LHCN-M2 (cell line): ENCODE measurements at regions not wholly inside any gene's neighbourhood (a gene's known extent, or its start where the extent isn't known, plus 50 kb on each side); places are given as distances from the start of the nearest gene placed in this dataset.
"Not testable (repeated sequence)": the region's sequence is repeated elsewhere in the genome, so short reads cannot be mapped to it uniquely, and the experiment has no call there.

Experiments
- DNase-seq: peaks from one replicate; pipeline ENCODE4 v3.0.0-alpha.2; 2012; ENCODE audit warnings: low read depth

- no peak for DNase-seq
These were observed 93.7 kb downstream of the OAT start for GRCh38 chr10:124324856-124325632.

GRCh38 chr10:124324451-124324850 lies 94.3 kb downstream of the OAT start:
- DNase-seq, result no peak

GRCh38 chr10:124323806-124324205 lies 94.9 kb downstream of the OAT start:
- DNase-seq, result no peak

GRCh38 chr10:124323111-124323725 lies 95.5 kb downstream of the OAT start:
- no peak for DNase-seq

DNA sequence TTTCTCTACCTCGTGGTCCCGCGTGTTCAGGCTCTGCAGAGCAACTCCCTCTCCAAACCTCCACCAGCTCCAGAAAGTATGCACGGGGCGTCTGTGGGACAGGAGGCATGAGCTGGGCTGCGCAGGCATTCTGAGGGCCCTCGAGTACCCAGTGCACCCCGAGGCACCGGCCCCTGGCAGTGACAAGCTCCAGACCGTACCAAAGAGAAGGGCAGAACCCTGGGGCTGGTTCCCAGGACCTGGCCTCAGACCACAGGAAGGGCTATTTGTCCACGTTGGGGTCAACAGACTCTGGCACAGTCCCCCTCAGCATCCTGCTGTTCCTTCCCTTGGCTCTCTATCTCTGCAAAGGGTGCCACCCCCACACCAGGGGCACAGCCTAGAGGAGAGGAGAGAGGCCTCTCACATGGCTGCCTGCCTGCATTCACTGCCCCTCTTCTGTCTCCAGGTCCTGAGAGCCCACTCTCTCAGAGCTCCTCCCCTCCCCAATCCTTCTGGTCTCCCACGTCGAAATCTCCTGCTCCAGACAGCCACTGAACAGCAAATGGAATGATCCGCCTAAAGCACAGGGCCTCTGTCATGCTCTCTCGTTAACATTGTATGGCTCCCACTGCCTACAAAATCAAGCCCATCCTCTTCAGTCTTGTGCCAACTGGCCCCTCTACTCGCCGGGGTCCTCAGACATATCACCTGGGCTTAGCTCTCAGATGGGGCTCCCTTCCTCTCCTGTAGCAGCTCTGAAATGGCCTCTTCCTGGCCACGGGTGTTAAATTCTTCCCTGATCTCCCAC lies 96.3 kb downstream of the OAT start:
- DNase-seq, result no peak

- DNase-seq, result no peak
These were observed 97.2 kb downstream of the OAT start for GRCh38 chr10:124321433-124322089.

DNA sequence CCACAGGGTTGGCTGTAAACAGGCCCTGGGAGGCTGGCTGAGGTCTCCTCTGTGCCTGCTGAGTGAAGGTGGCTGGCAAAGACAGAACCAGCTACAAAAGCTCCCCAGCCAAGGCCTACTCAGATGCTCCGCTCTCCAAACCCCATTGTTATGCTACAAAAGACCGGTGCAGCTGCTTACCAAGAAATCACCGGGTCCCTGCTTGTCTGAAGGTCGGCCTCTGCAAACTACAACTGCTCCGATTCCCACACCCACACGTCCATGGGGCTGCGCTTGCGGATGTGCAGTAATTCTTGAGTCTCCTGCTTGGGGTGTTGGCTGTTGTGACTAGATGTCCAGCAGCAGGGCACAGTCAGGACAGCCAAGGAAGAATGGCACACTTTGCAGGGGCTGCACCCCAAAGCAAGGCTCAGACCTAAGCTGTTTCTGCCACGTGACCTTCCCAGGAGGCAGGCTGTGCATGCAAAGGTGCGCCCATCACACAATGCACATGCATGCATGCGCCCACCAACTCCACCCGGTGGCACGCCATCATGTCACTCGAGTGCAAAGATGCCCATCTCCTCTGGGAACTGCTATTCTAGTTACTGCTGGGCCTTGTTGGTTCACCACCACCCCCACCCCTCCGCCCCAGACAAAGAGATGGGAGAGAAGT lies 97.8 kb downstream of the OAT start:
- DNase-seq, result no peak

DNA sequence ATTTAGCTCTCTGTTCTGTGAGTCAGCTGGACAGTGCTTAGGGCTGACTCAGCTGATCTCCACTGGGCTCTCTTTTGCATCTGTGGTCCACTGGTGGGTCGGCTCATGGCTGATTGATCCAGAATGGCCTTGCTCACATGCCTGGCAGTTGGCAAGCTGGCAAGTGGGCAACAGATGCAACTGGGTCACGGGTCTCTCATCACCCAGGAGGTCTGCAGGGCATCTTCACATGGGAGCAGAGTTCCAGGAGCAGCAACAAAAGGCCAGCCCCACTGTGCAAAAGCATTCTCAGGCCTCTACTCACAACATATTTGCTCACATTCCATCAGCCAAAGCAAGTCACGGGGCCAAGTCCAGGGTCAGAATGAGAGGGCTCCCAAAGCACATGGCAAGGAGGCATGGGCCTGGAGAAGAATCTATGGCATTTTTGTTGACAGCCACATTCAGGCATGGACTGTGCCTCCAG lies 98.8 kb downstream of the OAT start:
- DNase-seq, result peak; percentile 78

DNA sequence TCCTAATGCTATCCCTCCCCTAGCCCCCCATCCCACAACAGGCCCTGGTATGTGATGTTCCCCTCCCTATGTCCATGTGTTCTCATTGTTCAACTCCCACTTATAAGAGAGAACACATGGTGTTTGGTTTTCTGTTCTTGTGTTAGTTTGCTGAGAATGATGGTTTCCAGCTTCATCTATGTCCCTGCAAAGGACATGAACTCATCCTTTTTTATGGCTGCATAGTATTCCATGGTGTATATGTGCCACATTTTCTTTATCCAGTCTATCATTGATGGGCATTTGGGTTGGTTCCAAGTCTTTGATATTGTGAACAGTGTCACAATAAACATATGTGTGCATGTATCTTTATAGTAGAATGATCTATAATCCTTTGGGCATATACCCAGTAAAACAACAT lies 99.2 kb downstream of the OAT start:
- not testable (repeated sequence) for DNase-seq

GRCh38 chr10:124318811-124319210 lies 99.9 kb downstream of the OAT start:
- no peak for DNase-seq

DNA sequence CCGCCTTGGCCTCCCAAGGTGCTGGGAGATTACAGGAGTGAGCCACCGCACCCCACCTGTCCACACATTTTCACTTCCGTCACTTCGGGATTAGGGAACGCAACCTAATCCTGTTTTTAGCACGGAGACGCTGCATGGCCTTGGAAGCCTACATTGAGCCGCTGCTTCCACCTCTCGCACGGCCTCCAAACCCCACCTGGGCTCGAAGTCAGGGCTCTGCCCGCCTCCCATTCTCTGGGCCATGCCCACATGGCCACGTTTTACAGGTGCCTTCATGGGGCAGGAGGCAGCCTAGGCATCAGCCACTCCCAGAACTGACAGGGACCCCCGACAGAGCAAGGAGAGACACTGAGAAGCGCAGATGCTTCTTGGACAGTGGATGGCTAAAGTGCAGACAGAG lies 100.6 kb downstream of the OAT start:
- no peak for DNase-seq

- DNase-seq, result no peak
These were observed 102.4 kb downstream of the OAT start for GRCh38 chr10:124316326-124316725.

DNA sequence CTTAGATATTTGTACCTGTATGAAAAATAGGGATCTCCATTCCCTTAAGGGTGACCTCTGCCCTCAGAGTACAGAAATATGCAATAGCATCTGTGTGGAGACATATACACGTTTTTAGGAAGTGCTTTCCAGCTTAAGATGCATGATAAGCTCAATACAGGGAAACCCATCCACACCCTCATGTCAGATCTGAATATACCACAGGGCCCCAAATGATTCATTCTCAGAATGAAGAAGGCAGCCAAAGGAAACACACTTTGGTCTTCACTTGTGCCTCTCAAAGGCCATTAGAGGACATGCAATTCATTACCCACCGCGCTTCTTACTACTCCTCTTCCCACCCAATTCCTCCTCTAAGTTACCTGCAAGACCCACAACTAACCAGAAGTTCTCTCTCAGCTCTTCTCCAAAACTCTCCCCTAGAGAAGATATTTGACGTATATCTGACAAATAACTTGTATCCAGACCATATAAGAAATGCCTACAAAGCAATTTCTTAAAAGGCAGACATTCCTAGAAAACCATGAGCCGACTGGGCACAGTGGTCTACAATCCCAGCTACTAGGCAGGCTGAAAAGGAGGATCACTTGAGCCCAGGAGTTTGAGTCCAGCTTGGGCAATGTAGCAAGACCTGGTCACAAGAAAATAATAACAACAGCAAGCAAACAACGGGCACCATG lies 103.0 kb downstream of the OAT start:
- no peak for DNase-seq

DNA sequence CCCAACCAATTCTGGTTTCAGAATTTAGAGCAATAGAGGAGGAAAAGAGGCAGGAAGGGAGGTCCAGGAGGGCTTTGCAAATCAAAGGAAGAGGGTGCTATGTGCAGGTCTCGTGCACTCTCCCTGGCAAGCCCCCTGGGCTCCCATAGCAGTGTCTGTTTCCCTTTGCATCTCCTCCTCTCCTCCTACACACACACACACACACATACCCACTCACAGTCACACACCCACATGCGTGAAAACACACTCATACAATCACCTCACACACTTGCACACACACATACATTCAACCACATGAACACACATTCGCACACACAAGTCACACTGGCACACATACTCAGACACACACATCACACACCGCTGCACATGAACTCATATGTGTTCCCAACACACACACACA lies 105.3 kb downstream of the OAT start:
- DNase-seq, result no peak

- DNase-seq, result no peak
These were observed 109.9 kb downstream of the OAT start for GRCh38 chr10:124308811-124309210.

DNA sequence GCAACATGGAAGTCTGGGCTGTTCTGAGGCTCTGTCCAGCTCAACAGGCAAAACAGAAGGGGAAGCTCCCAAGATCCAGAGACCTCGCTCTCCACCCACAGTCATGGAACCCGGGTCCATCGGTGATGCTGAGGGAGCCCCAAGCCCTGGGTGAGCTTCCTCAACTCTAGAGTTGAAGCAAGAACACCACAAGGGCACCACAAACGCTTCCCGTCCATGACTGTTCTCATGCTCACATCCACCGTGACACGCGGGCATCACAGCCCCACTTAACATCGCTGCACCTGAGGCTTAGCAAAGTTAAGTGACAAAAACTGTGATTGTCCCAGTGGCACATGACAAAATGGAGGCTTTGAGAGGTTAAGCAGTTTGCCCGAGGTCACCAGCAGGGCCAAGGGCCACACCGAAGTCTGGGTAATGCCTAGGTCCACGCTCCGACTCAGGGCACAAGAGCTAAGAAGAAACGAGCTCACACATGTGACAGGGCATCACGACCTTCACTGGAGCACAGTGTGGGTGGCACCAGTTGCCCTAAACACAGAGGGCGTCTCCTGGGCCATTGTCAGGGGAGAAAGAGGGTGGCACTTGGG lies 110.6 kb downstream of the OAT start:
- DNase-seq, result no peak

- DNase-seq, result no peak
These were observed 111.1 kb downstream of the OAT start for GRCh38 chr10:124307591-124307990.

- DNase-seq, result peak; percentile 58
These were observed 111.8 kb downstream of the OAT start for GRCh38 chr10:124306922-124307371.

DNA sequence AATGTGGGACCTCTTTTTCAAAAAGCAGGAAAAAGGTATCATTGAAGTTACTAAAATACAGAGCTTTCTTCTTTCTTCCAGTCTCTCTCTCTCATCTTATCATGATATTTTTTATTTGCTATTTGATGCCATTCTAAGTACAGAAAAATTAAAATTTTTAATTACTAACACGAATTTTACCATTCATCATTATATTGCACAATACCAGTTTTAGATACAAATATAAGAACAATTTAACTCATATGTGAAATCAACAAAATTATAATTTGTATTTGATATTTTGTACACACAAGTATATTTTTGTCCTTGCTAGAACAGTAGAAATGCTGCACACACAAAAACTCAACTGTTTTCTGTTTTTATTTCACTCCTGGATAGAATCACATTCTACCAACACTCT lies 112.2 kb downstream of the OAT start:
- no peak for DNase-seq

DNA sequence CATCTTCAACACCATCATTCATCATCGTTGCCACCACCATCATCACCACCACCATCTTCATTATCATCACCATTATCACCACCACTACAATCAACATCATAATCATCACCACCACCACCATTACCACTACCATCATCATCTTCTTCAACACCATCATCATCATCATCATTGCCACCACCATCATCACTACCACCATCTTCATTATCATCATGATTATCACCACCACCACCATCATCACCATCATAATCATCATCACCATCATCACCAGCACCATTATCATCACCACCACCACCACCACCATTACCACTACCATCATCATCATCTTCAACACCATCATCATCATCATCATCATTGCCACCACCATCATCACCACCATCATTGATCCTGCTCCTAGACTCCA lies 112.7 kb downstream of the OAT start:
- DNase-seq, result no peak
